ENCODE measurements at regions not wholly inside any gene's neighbourhood (a gene's known extent, or its start where the extent isn't known, plus 50 kb on each side); places are given as distances from the start of the nearest gene placed in this dataset.

- Histone ChIP-seq H2BK12ac (ENCODE audit: low read length) (no peak overlapping the region), H4K12ac (ENCODE audit: low read depth, low read length) (no peak overlapping the region), H3K4me1 (ENCODE audit: control insufficient read depth in 1 of 2, insufficient read depth in 2 of 2, low read length in 2 of 2) (peaks cover 0 to 4% of the 10 kb centered on the region in 2 experiments), H3K27ac (ENCODE audit: low read depth, low read length) (no peak overlapping the region), H3K23ac (ENCODE audit: low read length) (no peak overlapping the region), H2BK120ac (ENCODE audit: insufficient read depth, low read length, poor library complexity) (no peak overlapping the region), H2AK5ac (ENCODE audit: low read length) (no peak overlapping the region), H3K9ac (ENCODE audit: low read length) (no peak overlapping the region), H4K91ac (ENCODE audit: low read depth, low read length) (no peak overlapping the region), H3K79me1 (ENCODE audit: low read length) (peaks cover 3% of the 10 kb centered on the region), H3K36me3 (ENCODE audit: control insufficient read depth in 1 of 2, insufficient read depth in 2 of 2, low read length in 2 of 2) (no peaks in the 10 kb centered on the region), H3K4me2 (ENCODE audit: low read length) (no peak overlapping the region), H3K14ac (ENCODE audit: low read length) (no peak overlapping the region), H3K9me3 (ENCODE audit: insufficient read depth, low read depth, low read length) (peaks cover 2% of the 10 kb centered on the region), H2BK5ac (ENCODE audit: low read depth, low read length, poor library complexity) (no peak overlapping the region), H2AFZ (ENCODE audit: insufficient read depth, low read length, poor library complexity) (no peak overlapping the region), H3K27me3 (ENCODE audit: insufficient read depth, low read length) (no peaks in the 10 kb centered on the region), H3K4ac (ENCODE audit: low read depth, low read length) (no peak overlapping the region), H4K8ac (ENCODE audit: low read depth, low read length) (no peak overlapping the region), H3K18ac (ENCODE audit: low read length) (no peak overlapping the region), H3K4me3 (ENCODE audit: low read depth, low read length) (no peak overlapping the region), H3K79me2 (ENCODE audit: control insufficient read depth, insufficient read depth, low read length, poor library complexity) (no peaks in the 10 kb centered on the region)
- DNase-seq = no peak
- no CpG with 5 or more reads among the region's 7 CpGs for WGBS (ENCODE audit: extremely low coverage, insufficient coverage, insufficient read length)
These were observed 154.9 kb upstream of the DAPK1 start for GRCh38 chr9:87342743-87343142.

GRCh38 chr9:87343816-87344430 is 153.7 kb upstream of the DAPK1 start:
- no peak overlapping the region for H3K23ac ChIP-seq (ENCODE audit: low read length)
- peaks cover 2% of the 10 kb centered on the region for H3K9me3 ChIP-seq (ENCODE audit: insufficient read depth, low read depth, low read length)
- H3K18ac ChIP-seq (ENCODE audit: low read length) = no peak overlapping the region
- no CpG with 5 or more reads among the region's 5 CpGs for WGBS (ENCODE audit: extremely low coverage, insufficient coverage, insufficient read length)
- no peak overlapping the region for H2AK5ac ChIP-seq (ENCODE audit: low read length)
- H3K27me3 ChIP-seq (ENCODE audit: insufficient read depth, low read length) = no peaks in the 10 kb centered on the region
- no peak overlapping the region for H3K27ac ChIP-seq (ENCODE audit: low read depth, low read length)
- no peak overlapping the region for H3K9ac ChIP-seq (ENCODE audit: low read length)
- no peak overlapping the region for H3K4me2 ChIP-seq (ENCODE audit: low read length)
- no peak overlapping the region for H2BK12ac ChIP-seq (ENCODE audit: low read length)
- H3K79me2 ChIP-seq (ENCODE audit: control insufficient read depth, insufficient read depth, low read length, poor library complexity) = no peaks in the 10 kb centered on the region
- DNase-seq = peak; percentile 73 to 91
- no peak overlapping the region for H2AFZ ChIP-seq (ENCODE audit: insufficient read depth, low read length, poor library complexity)
- no peaks in the 10 kb centered on the region for H3K4me1 ChIP-seq (ENCODE audit: control insufficient read depth in 1 of 2, insufficient read depth in 2 of 2, low read length in 2 of 2)
- H3K79me1 ChIP-seq (ENCODE audit: low read length) = no peaks in the 10 kb centered on the region
- H4K8ac ChIP-seq (ENCODE audit: low read depth, low read length) = no peak overlapping the region
- no peaks in the 10 kb centered on the region for H3K36me3 ChIP-seq (ENCODE audit: control insufficient read depth in 1 of 2, insufficient read depth in 2 of 2, low read length in 2 of 2)
- no peak overlapping the region for H4K91ac ChIP-seq (ENCODE audit: low read depth, low read length)
- no peak overlapping the region for H3K14ac ChIP-seq (ENCODE audit: low read length)
- no peak overlapping the region for H3K4ac ChIP-seq (ENCODE audit: low read depth, low read length)
- no peak overlapping the region for H4K12ac ChIP-seq (ENCODE audit: low read depth, low read length)
- H2BK120ac ChIP-seq (ENCODE audit: insufficient read depth, low read length, poor library complexity) = no peak overlapping the region
- H2BK5ac ChIP-seq (ENCODE audit: low read depth, low read length, poor library complexity) = no peak overlapping the region
- no peak overlapping the region for H3K4me3 ChIP-seq (ENCODE audit: low read depth, low read length)

GRCh38 chr9:87346061-87346665 is 151.5 kb upstream of the DAPK1 start:
- Histone ChIP-seq H2AFZ (ENCODE audit: insufficient read depth, low read length, poor library complexity) (no peak overlapping the region), H4K8ac (ENCODE audit: low read depth, low read length) (no peak overlapping the region), H4K91ac (ENCODE audit: low read depth, low read length) (no peak overlapping the region), H3K79me1 (ENCODE audit: low read length) (no peaks in the 10 kb centered on the region), H3K18ac (ENCODE audit: low read length) (no peak overlapping the region), H4K12ac (ENCODE audit: low read depth, low read length) (no peak overlapping the region), H3K4ac (ENCODE audit: low read depth, low read length) (no peak overlapping the region), H3K4me1 (ENCODE audit: control insufficient read depth in 1 of 2, insufficient read depth in 2 of 2, low read length in 2 of 2) (peaks cover 6% of the 10 kb centered on the region in 2 experiments), H3K27ac (ENCODE audit: low read depth, low read length) (no peak overlapping the region), H2BK12ac (ENCODE audit: low read length) (no peak overlapping the region), H3K9me3 (ENCODE audit: insufficient read depth, low read depth, low read length) (peaks cover 2% of the 10 kb centered on the region), H3K79me2 (ENCODE audit: control insufficient read depth, insufficient read depth, low read length, poor library complexity) (no peaks in the 10 kb centered on the region), H3K4me2 (ENCODE audit: low read length) (no peak overlapping the region), H3K14ac (ENCODE audit: low read length) (no peak overlapping the region), H3K4me3 (ENCODE audit: low read depth, low read length) (no peak overlapping the region), H3K23ac (ENCODE audit: low read length) (no peak overlapping the region), H3K9ac (ENCODE audit: low read length) (no peak overlapping the region), H2BK5ac (ENCODE audit: low read depth, low read length, poor library complexity) (no peak overlapping the region), H3K36me3 (ENCODE audit: control insufficient read depth in 1 of 2, insufficient read depth in 2 of 2, low read length in 2 of 2) (no peaks in the 10 kb centered on the region), H3K27me3 (ENCODE audit: insufficient read depth, low read length) (no peaks in the 10 kb centered on the region), H2BK120ac (ENCODE audit: insufficient read depth, low read length, poor library complexity) (no peak overlapping the region), H2AK5ac (ENCODE audit: low read length) (no peak overlapping the region)
- no peak for DNase-seq
- WGBS (ENCODE audit: extremely low coverage, insufficient coverage, insufficient read length) = no CpG with 5 or more reads among the region's 5 CpGs

- Histone ChIP-seq H3K9ac (ENCODE audit: low read length) (no peak overlapping the region), H2AFZ (ENCODE audit: insufficient read depth, low read length, poor library complexity) (no peak overlapping the region), H3K14ac (ENCODE audit: low read length) (no peak overlapping the region), H3K4me1 (ENCODE audit: control insufficient read depth in 1 of 2, insufficient read depth in 2 of 2, low read length in 2 of 2) (peaks cover 6 to 10% of the 10 kb centered on the region in 2 experiments), H3K4ac (ENCODE audit: low read depth, low read length) (no peak overlapping the region), H4K8ac (ENCODE audit: low read depth, low read length) (no peak overlapping the region), H2AK5ac (ENCODE audit: low read length) (no peak overlapping the region), H3K23ac (ENCODE audit: low read length) (no peak overlapping the region), H3K79me2 (ENCODE audit: control insufficient read depth, insufficient read depth, low read length, poor library complexity) (peaks cover 1% of the 10 kb centered on the region), H3K4me2 (ENCODE audit: low read length) (no peak overlapping the region), H2BK12ac (ENCODE audit: low read length) (no peak overlapping the region), H3K9me3 (ENCODE audit: insufficient read depth, low read depth, low read length) (no peaks in the 10 kb centered on the region), H2BK5ac (ENCODE audit: low read depth, low read length, poor library complexity) (peak overlapping the region; percentile 21), H4K91ac (ENCODE audit: low read depth, low read length) (no peak overlapping the region), H3K4me3 (ENCODE audit: low read depth, low read length) (no peak overlapping the region), H4K12ac (ENCODE audit: low read depth, low read length) (no peak overlapping the region), H3K36me3 (ENCODE audit: control insufficient read depth in 1 of 2, insufficient read depth in 2 of 2, low read length in 2 of 2) (no peaks in the 10 kb centered on the region), H3K18ac (ENCODE audit: low read length) (no peak overlapping the region), H2BK120ac (ENCODE audit: insufficient read depth, low read length, poor library complexity) (peak overlapping the region; percentile 66), H3K79me1 (ENCODE audit: low read length) (peaks cover 2% of the 10 kb centered on the region), H3K27me3 (ENCODE audit: insufficient read depth, low read length) (no peaks in the 10 kb centered on the region), H3K27ac (ENCODE audit: low read depth, low read length) (peak overlapping the region; percentile 67)
- no peak for DNase-seq
- WGBS (ENCODE audit: extremely low coverage, insufficient coverage, insufficient read length) = no CpG with 5 or more reads among the region's 2 CpGs
These were observed 146.8 kb upstream of the DAPK1 start for GRCh38 chr9:87350915-87351314.
